NOMO-1 treated with DMSO at 0.1 percent for 48 hours (cell line): ENCODE measurements at regions not wholly inside any gene's neighbourhood (a gene's known extent, or its start where the extent isn't known, plus 50 kb on each side); places are given as distances from the start of the nearest gene placed in this dataset.

Experiments
- DNase-seq: peaks from one replicate; lab custom pipeline; 2025; ENCODE audit not compliant: unreplicated experiment; lab: John Stamatoyannopoulos, UW

- no peak for DNase-seq
Observed at GRCh38 chr11:113528982-113529381, 53.8 kb upstream of the DRD2 start.

DNA sequence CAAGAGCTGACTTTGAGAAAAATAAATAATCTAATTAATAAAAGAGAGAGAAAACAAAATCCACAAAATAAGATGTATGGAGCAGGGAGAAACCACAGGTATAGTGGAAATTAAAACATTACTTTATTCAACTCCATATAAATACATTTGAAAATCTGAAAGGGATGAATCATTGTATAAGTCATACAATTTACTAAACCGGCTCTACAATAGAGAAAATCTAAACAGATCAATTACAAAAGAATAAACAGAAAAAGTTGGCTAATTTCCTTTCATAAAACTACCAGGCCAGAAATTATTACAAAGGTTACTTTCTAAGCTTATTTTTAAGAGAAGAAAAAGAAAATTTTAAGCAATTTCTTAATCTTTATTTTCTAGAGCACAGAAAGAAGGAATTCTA, 51.3 kb upstream of the DRD2 start:
- no peak for DNase-seq
